ENCODE measurements at regions not wholly inside any gene's neighbourhood (a gene's known extent, or its start where the extent isn't known, plus 50 kb on each side); places are given as distances from the start of the nearest gene placed in this dataset.
"Not testable (repeated sequence)": the region's sequence is repeated elsewhere in the genome, so short reads cannot be mapped to it uniquely, and the experiment has no call there.

DNA sequence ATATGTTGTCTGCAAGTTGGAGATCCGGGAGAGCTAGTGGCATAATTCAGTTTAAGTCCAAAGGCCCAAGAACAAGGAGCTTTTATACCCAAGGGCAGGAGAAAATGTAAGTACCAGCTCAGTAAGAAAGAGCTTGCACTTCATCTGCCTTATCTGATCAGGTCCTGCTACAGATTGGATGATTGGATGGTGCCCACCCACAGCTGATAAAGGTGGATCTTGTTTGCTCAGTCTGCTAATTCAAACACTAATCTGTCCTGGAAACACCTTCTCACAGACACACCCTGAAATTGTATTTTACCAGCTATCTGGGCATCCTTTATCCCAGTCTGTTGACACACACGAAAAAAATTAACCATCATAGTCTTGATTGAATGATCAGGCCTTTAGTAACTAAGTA, 230.7 kb upstream of the SLC16A7 start:
- no peak for DNase-seq (ENCODE audit: insufficient read length, low spot score)
- no peak for FAIRE-seq

- FAIRE-seq (no peak), DNase-seq (ENCODE audit: insufficient read length, low spot score) (no peak)
Measured at GRCh38 chr12:59357811-59358210, 238.0 kb upstream of the SLC16A7 start.

DNA sequence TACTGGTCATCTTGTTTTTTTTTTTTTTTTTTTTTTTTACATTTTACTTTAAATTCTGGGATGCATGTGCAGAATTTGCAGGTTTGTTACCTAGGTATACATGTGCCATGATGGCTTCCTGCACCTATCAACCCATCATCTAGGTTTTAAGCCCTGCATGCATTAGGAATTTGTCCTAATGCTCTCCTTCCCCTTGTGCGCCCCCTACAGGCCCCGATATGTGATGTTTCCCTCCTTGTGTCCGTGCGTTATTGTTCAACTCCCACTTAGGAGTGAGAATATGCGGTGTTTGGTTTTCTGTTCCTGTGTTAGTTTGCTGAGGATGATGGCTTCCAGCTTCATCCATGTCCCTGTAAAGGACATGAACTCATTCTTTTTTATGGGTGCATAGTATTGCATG, 249.6 kb upstream of the SLC16A7 start:
- DNase-seq (ENCODE audit: insufficient read length, low spot score); FAIRE-seq: not testable (repeated sequence)

DNA sequence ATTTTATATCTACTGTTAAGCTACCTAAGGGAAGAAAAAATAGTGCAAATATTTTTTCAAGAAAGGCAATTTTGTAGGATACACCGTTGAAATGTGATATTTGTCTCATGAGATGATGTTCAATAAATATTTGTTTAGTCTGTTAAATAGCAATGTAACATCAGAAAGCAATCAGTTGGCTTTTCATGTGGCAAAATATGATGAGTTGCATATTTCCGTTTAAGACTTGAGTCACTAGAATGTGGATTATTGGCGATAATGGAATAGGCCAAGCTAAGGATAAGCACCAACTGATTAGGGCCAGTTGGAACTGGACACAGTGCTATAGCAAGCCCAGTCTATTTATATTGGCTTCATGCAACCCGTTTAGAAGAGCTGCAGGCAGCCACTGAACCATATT, 250.4 kb upstream of the SLC16A7 start:
- DNase-seq (ENCODE audit: insufficient read length, low spot score) (no peak), FAIRE-seq (no peak)

GRCh38 chr12:59344224-59344623, 251.6 kb upstream of the SLC16A7 start:
- FAIRE-seq (no peak), DNase-seq (ENCODE audit: insufficient read length, low spot score) (no peak)

- DNase-seq (ENCODE audit: insufficient read length, low spot score) (no peak), FAIRE-seq (no peak)
Measured at GRCh38 chr12:59329462-59329861, 266.4 kb upstream of the SLC16A7 start.

DNA sequence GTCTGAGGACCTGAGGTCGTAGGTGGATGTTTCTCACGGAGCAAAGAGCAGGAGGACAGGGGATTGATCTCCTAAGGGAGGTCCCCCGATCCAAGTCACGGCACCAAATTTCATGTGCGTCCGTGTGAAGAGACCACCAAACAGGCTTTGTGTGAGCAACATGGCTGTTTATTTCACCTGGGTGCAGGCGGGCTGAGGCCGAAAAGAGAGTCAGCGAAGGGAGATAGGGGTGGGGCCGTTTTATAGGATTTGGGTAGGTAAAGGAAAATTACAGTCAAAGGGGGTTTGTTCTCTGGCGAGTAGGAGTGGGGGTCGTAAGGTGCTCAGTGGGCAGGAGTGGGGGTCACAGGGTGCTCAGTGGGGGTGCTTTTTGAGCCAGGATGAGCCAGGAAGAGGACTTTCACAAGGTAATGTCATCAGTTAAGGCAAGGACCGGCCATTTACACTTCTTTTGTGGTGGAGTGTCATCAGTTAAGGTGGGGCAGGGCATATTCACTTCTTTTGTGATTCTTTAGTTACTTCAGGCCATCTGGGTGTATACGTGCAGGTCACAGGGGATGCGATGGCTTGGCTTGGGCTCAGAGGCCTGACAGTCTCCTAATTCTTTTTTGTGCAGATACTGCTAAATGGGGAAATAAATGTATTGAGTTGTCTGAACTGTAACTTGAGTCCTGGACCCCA, 267.3 kb upstream of the SLC16A7 start:
- not testable (repeated sequence) for FAIRE-seq; DNase-seq (ENCODE audit: insufficient read length, low spot score)

- FAIRE-seq; DNase-seq (ENCODE audit: insufficient read length, low spot score): not testable (repeated sequence)
Measured at GRCh38 chr12:59326457-59326856, 269.4 kb upstream of the SLC16A7 start.

GRCh38 chr12:59322473-59322872, 273.4 kb upstream of the SLC16A7 start:
- DNase-seq (ENCODE audit: insufficient read length, low spot score): no peak
- FAIRE-seq: no peak

DNA sequence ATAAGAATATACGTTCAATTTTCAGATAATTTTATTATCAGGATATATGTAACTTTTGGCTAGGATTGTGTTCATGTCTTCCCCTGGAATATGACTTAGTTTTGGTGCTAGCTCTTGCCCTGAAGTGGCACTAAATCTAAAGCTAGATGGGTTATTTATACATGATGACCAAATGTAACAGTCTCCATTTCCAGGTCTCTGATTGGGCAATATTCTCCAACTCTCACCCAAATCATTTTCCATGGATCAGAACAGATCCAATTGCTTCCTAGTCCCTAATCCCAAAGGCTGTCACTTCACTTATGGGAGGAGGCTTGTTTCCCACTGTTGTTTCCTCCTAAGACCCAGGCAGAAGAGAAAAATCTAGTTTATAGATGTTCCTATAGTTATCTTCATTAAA, 274.6 kb upstream of the SLC16A7 start:
- no peak for FAIRE-seq
- no peak for DNase-seq (ENCODE audit: insufficient read length, low spot score)

- no peak for FAIRE-seq
Measured at GRCh38 chr12:59320112-59320511, 275.7 kb upstream of the SLC16A7 start.

GRCh38 chr12:59318940-59319339, 276.9 kb upstream of the SLC16A7 start:
- no peak for FAIRE-seq
- no peak for DNase-seq (ENCODE audit: insufficient read length, low spot score)

More at GRCh38 chr12:59320112-59320511, 275.7 kb upstream of the SLC16A7 start:
- no peak for DNase-seq (ENCODE audit: insufficient read length, low spot score)

DNA sequence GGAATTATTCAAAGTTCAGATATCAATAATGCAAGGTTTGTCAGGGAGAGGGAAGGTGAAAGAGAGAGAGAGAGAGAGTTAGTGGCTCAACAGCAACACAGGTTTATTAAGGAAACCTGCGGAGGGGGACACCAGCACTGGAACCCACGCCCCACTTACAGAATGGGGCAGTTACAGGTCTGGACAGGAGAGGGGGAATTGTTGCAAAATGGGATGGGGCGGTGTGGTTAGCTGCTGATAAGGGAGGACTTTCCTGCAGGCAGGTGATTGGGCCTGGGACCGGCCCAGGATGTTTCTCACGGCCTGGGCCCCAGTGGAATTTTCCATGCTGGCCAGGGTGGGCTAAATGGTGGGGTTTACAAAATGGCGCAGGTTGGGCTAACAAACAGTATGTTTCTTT, 278.2 kb upstream of the SLC16A7 start:
- DNase-seq (ENCODE audit: insufficient read length, low spot score) (no peak), FAIRE-seq (no peak)

DNA sequence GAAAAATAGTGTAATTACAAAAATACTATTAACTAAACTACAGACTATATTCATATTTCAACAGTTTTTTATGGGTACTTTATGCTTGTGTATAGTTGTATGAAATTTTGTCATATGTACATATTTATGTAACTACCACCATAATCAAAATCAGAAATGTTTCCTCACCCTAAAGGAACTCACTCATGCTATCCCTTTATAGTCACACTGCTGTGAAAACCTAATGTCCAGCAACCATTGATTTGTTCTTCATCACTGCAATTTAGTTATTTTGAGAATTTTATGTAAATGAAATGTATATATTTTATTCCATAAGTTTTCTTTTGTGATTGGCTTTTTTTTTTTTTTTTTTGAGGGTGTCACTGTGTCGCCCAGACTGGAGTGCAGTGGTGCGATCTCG, 278.9 kb upstream of the SLC16A7 start:
- DNase-seq (ENCODE audit: insufficient read length, low spot score) (no peak), FAIRE-seq (no peak)

DNA sequence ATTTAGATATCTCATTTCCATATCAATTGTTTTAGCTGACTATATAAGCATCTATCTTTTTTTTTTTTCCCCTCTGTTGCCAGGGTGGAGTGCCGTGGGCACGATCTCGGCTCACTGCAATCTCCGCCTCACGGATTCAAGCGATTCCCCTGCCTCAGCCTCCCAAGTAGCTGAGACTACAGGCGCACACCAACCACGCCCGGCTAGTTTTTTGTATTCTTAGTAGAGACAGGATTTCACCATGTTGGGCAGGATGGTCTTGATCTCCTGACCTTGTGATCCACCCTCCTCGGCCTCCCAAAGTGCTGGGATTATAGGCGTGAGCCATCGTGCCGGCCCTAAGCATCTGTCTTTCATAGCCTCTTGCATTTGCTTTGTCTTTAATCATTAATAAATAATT, 279.5 kb upstream of the SLC16A7 start:
- not testable (repeated sequence) for FAIRE-seq

GRCh38 chr12:59314209-59314608, 281.6 kb upstream of the SLC16A7 start:
- no peak for DNase-seq (ENCODE audit: insufficient read length, low spot score)

More for the DNA sequence above, 279.5 kb upstream of the SLC16A7 start:
- DNase-seq (ENCODE audit: insufficient read length, low spot score): not testable (repeated sequence)

DNA sequence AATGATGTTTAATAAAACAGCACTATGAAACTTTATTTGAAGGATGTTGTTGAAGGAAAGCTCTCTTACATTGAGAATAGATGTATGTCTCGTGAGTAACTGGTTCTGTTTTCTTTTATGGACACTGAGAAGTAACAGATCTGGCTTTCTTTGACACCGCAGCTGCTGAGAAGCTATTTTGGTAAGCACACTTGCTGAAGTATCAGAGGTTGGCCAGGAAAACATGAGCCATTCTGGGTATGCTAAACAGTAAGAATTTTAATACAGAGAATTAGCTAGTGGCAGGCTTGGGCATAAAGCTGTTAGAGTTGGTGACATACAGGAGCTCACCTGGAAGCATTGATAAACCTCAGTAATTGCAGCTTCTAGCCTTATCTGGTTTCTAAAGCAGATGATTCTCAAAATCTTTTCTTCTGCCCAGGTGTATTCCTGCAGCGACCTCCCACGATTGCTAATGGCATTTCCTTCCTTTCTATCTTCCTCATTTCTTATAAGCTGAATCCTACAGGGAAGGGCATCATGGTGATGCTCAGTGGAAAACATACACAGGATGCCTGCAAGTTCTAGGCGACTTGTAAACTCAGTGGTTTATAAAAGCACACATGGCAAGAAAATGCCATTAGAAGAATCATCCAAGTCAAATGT, 291.6 kb upstream of the SLC16A7 start:
- DNase-seq (ENCODE audit: insufficient read length, low spot score) (no peak), FAIRE-seq (no peak)

More at GRCh38 chr12:59314209-59314608, 281.6 kb upstream of the SLC16A7 start:
- no peak for FAIRE-seq

GRCh38 chr12:59298296-59298695, 297.5 kb upstream of the SLC16A7 start:
- DNase-seq (ENCODE audit: insufficient read length, low spot score): no peak
- FAIRE-seq: no peak

DNA sequence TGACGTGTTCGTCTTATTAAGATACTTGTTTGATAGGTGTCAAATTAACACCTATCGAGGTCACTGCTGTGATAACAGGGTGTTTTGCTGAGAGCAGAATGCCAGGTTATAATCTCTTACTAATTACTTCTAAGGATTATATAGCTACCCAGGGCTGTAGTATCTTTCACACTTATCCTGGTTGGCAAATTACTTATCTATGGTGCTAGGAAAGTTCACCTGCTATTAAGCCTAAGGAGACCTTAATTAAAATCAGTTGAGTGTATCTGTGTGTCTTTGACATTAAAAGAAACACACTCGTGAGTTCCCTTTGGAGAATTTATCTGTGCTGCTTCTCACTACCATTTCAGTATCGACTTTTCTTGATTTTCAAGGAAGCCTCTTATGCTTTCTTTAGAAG, 301.6 kb upstream of the SLC16A7 start:
- DNase-seq (ENCODE audit: insufficient read length, low spot score) (no peak), FAIRE-seq (no peak)

- DNase-seq (ENCODE audit: insufficient read length, low spot score): no peak
Measured at GRCh38 chr12:59282999-59283398, 312.8 kb upstream of the SLC16A7 start.

GRCh38 chr12:59273561-59273960, 322.3 kb upstream of the SLC16A7 start:
- not testable (repeated sequence) for FAIRE-seq; DNase-seq (ENCODE audit: insufficient read length, low spot score)

More at GRCh38 chr12:59282999-59283398, 312.8 kb upstream of the SLC16A7 start:
- no peak for FAIRE-seq

- DNase-seq (ENCODE audit: insufficient read length, low spot score): no peak
- no peak for FAIRE-seq
Measured at GRCh38 chr12:59268295-59268809, 327.5 kb upstream of the SLC16A7 start.
